HCT116 (cell line): ENCODE measurements at regions not wholly inside any gene's neighbourhood (a gene's known extent, or its start where the extent isn't known, plus 50 kb on each side); places are given as distances from the start of the nearest gene placed in this dataset.

Experiments used
- ATAC-seq: fragments of 200-7000 bp; cut with Tn5 transposase; 2 replicates; pipeline ENCODE4 v1.9.1; 2020; ENCODE audit warnings: mild to moderate bottlenecking, moderate library complexity
- BruUV-seq: library from RNA; stranded (reverse); fragments of 400-500 nt; replicated peaks from 2 replicates; lab custom pipeline; 2021; lab: Mats Ljungman, UMichigan
- CTCF ChIA-PET: fragments of 300-600 bp; sonication (Branson Sonifier 250); formaldehyde crosslinking; loops from one replicate; lab custom pipeline; 2021; ENCODE audit warnings: antibody characterized with exemption; lab: Charles Lee
- POLR2A ChIA-PET: fragments of 300-600, 350-600 bp; sonication (Branson Sonifier 250); formaldehyde crosslinking; loops from one replicate; lab custom pipeline; 2021; ENCODE audit warnings: antibody characterized with exemption; lab: Charles Lee
- RAD21 ChIA-PET, 2 experiments: fragments of 300-600 bp; sonication (Branson Sonifier 250); formaldehyde crosslinking; loops; one replicate each; lab custom pipeline; 2023; ENCODE audit warnings: low total read pairs in 2 of 2; ENCODE audit not compliant: uncharacterized antibody in 2 of 2, unreplicated experiment in 2 of 2, low non-redundant PET in 1 of 2; lab: Charles Lee
- DNase-seq: peaks from one replicate; pipeline ENCODE4 v3.0.0-alpha.2; 2010; ENCODE audit warnings: low read depth, low spot score
- H2AFZ ChIP-seq: fragments of 200-600 bp; shearing (Covaris generic), sonication (generic); 2 replicates; pipeline ENCODE4 v1.6.1; 2017; ENCODE audit warnings: low read depth, mixed run types, mixed read lengths, antibody characterized with exemption, low read length; ENCODE audit not compliant: poor library complexity, severe bottlenecking
- H3K27ac ChIP-seq: 2 replicates; pipeline ENCODE4 v1.5.1; 2012; ENCODE audit warnings: low read depth, low read length
- H3K27me3 ChIP-seq: fragments of 200-600 bp; sonication (generic); 2 replicates; pipeline ENCODE4 v1.6.1; 2016; ENCODE audit warnings: mixed run types, low read length, mixed read lengths; ENCODE audit not compliant: insufficient read depth
- H3K36me3 ChIP-seq, 2 experiments: fragments of 200-500 bp in 1 of 2; fragments of 200-600 bp in 1 of 2; sonication (Bioruptor generic) in 1 of 2; sonication (generic) in 1 of 2; 2 replicates each; pipeline versions ENCODE4 v1.5.1 to v1.6.1; 2014 to 2016; ENCODE audit warnings: low read length in 2 of 2, inconsistent platforms in 1 of 2, mixed read lengths in 1 of 2, mixed run types in 1 of 2; ENCODE audit not compliant: insufficient read depth in 2 of 2, control insufficient read depth in 1 of 2
- H3K4me1 ChIP-seq, 2 experiments: fragments of 200-600 bp in 1 of 2; sonication (generic) in 1 of 2; 2 replicates each; pipeline versions ENCODE4 v1.5.1 to v1.6.1; 2012 to 2017; ENCODE audit warnings: low read length in 2 of 2, inconsistent platforms in 1 of 2, mild to moderate bottlenecking in 1 of 2, mixed read lengths in 1 of 2, mixed run types in 1 of 2, moderate library complexity in 1 of 2; ENCODE audit not compliant: insufficient read depth in 2 of 2, control insufficient read depth in 1 of 2
- H3K4me2 ChIP-seq: fragments of 200-600 bp; sonication (generic); 2 replicates; pipeline ENCODE4 v1.6.1; 2017; ENCODE audit warnings: mixed run types, low read length, mixed read lengths
- H3K4me3 ChIP-seq, 2 experiments: fragments of 200-600 bp in 1 of 2; sonication (generic) in 1 of 2; replicated peaks in 1 of 2; 2 replicates each; pipeline ENCODE4 v1.5.1; 2011 to 2016; ENCODE audit warnings: low read length in 2 of 2, control low read depth in 1 of 2, low read depth in 1 of 2, mild to moderate bottlenecking in 1 of 2, mixed read lengths in 1 of 2, mixed run types in 1 of 2
- H3K79me2 ChIP-seq: fragments of 200-600 bp; sonication (generic); 2 replicates; pipeline ENCODE4 v1.6.1; 2017; ENCODE audit warnings: mild to moderate bottlenecking, mixed run types, low read length, moderate library complexity, mixed read lengths; ENCODE audit not compliant: insufficient read depth
- H3K9ac ChIP-seq: fragments of 200-600 bp; sonication (generic); 2 replicates; pipeline ENCODE4 v1.6.1; 2016; ENCODE audit warnings: low read length, mixed read lengths
- H3K9me2 ChIP-seq: fragments of 200-600 bp; sonication (generic), shearing (Covaris generic); 2 replicates; pipeline ENCODE4 v1.6.1; 2017; ENCODE audit warnings: mixed run types, mild to moderate bottlenecking, moderate library complexity; ENCODE audit not compliant: insufficient read depth
- H3K9me3 ChIP-seq, 2 experiments: fragments of 200-500 bp in 1 of 2; fragments of 200-600 bp in 1 of 2; sonication (Bioruptor generic) in 1 of 2; sonication (generic) in 1 of 2; 2 replicates each; pipeline ENCODE4 v1.6.1; 2014 to 2017; ENCODE audit warnings: low read length in 2 of 2, mixed read lengths in 2 of 2, inconsistent platforms in 1 of 2, low read depth in 1 of 2, mild to moderate bottlenecking in 1 of 2, mixed run types in 1 of 2, moderate library complexity in 1 of 2; ENCODE audit not compliant: control insufficient read depth in 1 of 2, insufficient read depth in 1 of 2
- H4K20me1 ChIP-seq: fragments of 200-600 bp; sonication (generic), shearing (Covaris generic); 2 replicates; pipeline ENCODE4 v1.6.1; 2017; ENCODE audit warnings: mixed run types, mild to moderate bottlenecking, moderate library complexity; ENCODE audit not compliant: insufficient read depth
- CEBPB ChIP-seq: IDR thresholded peaks from 2 replicates; pipeline ENCODE4 v1.6.1; 2012; ENCODE audit warnings: low read depth
- FOSL1 ChIP-seq: IDR thresholded peaks from 2 replicates; pipeline ENCODE4 v1.6.1; 2012; ENCODE audit warnings: low read depth
- SRF ChIP-seq: IDR thresholded peaks from 2 replicates; pipeline ENCODE4 v1.6.1; 2012; ENCODE audit warnings: low read depth
- TCF7L2 ChIP-seq: IDR thresholded peaks from 2 replicates; pipeline ENCODE4 v1.7.0; 2011; ENCODE audit warnings: borderline replicate concordance, inconsistent platforms; ENCODE audit not compliant: insufficient read depth, insufficient read length; ENCODE audit errors: extremely low read depth
- ZBTB33 ChIP-seq: IDR thresholded peaks from 2 replicates; pipeline ENCODE4 v1.6.1; 2011; ENCODE audit warnings: mild to moderate bottlenecking, low read length, moderate library complexity; ENCODE audit not compliant: insufficient replicate concordance; ENCODE audit errors: extremely low read depth
- ZFX ChIP-seq: fragments of 450-650 bp; IDR thresholded peaks from 2 replicates; pipeline ENCODE4 v1.6.1; 2017
- intact Hi-C: fragments of 100-400 bp; cut with micrococcal nuclease; formaldehyde crosslinking; loops from 2 replicates; pipeline ENCODE4 v1.10.0; 2022
- TF ChIP-seq, protein P1 (sequence below): IDR thresholded peaks from 2 replicates; pipeline ENCODE4 v1.6.1; 2012
- TF ChIP-seq, protein P2 (sequence below), 3 experiments: fragments of 200-600 bp in 1 of 3; sonication (generic) in 1 of 3; IDR thresholded peaks in 2 of 3; conservative IDR thresholded peaks in 1 of 3; 2 replicates each; pipeline ENCODE4 v1.5.1; 2012 to 2017; ENCODE audit warnings: low read depth in 2 of 3, low read length in 2 of 3, antibody characterized with exemption in 1 of 3, borderline replicate concordance in 1 of 3, control low read depth in 1 of 3, mild to moderate bottlenecking in 1 of 3, mixed read lengths in 1 of 3, mixed run types in 1 of 3, moderate library complexity in 1 of 3; ENCODE audit not compliant: insufficient read depth in 1 of 3

DNA sequence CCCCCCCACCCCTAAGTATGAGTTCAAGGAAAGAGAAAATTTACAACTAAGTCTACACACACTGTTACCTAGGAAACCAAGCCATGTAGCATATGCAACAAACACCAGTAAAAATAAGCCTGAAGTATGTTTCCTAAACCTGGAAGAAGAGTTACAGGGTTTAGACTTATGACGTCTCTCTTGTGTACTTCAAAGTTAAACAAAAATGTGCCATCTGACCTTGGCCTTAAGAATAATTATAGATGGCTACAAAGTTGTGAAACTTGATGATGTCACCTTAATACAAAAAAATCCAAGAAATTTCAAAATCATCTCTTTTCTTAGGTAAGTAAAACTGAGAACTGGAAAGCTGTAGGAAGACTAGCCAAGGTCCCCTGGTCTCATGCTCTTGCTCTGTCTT, 297.6 kb upstream of the NRXN1 start:
- H3K4me3 ChIP-seq = no peak overlapping the region
- H3K27me3 ChIP-seq = no peaks in the 10 kb centered on the region
- H4K20me1 ChIP-seq = no peaks in the 10 kb centered on the region
- H3K79me2 ChIP-seq = no peaks in the 10 kb centered on the region
- intact Hi-C loops = no loop called here
- BruUV-seq = no TSS peak
- H3K9me3 ChIP-seq = no peaks in the 10 kb centered on the region
- no peaks in the 10 kb centered on the region for H3K9me2 ChIP-seq
- POLR2A ChIA-PET = no interaction called here
- CTCF ChIA-PET = no interaction called here
- no peak overlapping the region for H3K27ac ChIP-seq
- RAD21 ChIA-PET = no interaction called here
- H3K9ac ChIP-seq = no peak overlapping the region
- no peak for ATAC-seq
- H3K4me1 ChIP-seq = no peaks in the 10 kb centered on the region
- TF ChIP-seq ZBTB33 (no peak), SRF (no peak), TCF7L2 (no peak), ZFX (no peak), CEBPB (no peak), FOSL1 (no peak)
- TF ChIP-seq, protein P1, sequence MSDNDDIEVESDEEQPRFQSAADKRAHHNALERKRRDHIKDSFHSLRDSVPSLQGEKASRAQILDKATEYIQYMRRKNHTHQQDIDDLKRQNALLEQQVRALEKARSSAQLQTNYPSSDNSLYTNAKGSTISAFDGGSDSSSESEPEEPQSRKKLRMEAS = no peak
- TF ChIP-seq, protein P2, sequence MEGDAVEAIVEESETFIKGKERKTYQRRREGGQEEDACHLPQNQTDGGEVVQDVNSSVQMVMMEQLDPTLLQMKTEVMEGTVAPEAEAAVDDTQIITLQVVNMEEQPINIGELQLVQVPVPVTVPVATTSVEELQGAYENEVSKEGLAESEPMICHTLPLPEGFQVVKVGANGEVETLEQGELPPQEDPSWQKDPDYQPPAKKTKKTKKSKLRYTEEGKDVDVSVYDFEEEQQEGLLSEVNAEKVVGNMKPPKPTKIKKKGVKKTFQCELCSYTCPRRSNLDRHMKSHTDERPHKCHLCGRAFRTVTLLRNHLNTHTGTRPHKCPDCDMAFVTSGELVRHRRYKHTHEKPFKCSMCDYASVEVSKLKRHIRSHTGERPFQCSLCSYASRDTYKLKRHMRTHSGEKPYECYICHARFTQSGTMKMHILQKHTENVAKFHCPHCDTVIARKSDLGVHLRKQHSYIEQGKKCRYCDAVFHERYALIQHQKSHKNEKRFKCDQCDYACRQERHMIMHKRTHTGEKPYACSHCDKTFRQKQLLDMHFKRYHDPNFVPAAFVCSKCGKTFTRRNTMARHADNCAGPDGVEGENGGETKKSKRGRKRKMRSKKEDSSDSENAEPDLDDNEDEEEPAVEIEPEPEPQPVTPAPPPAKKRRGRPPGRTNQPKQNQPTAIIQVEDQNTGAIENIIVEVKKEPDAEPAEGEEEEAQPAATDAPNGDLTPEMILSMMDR (IDR thresholded peaks at IDR 0.05 in 2 of 3, conservative IDR thresholded peaks at IDR 0.05 in 1 of 3; ENCODE audit: borderline replicate concordance in 1 of 3, insufficient read depth in 1 of 3, low read depth in 2 of 3, low read length in 2 of 3) = no peak
- H3K36me3 ChIP-seq = no peaks in the 10 kb centered on the region
- no peak for DNase-seq
- H2AFZ ChIP-seq = no peak overlapping the region
- H3K4me2 ChIP-seq = no peak overlapping the region
